ENCODE measurements at regions not wholly inside any gene's neighbourhood (a gene's known extent, or its start where the extent isn't known, plus 50 kb on each side); places are given as distances from the start of the nearest gene placed in this dataset.

DNA sequence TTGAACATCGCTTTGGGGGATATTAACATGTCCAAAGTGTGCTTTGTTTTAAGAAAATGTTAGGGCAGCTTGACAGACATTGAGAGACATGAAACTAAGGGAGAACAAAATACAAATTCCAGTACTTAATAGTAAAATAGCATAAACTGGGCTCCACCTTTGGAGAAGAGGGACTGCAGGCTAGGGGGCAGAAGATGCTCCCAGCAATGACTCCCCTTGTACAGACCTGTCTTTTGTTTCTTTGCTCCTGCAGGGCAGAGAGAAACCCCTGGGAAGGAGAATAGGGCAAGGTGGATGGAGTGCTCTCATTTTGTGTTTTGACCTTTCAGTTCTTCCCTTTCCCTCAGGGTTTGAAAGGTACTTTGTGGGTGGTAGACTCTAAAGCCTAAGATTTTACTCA is 115.6 kb upstream of the PLCB4 start:
- H2BK120ac ChIP-seq (ENCODE audit: low read depth, low read length, poor library complexity, severe bottlenecking), result no peak overlapping the region
- no peak overlapping the region for H3T11ph ChIP-seq (ENCODE audit: low read length)
- H3K79me2 ChIP-seq (ENCODE audit: insufficient read depth, low read length), result no peaks in the 10 kb centered on the region
- H3K9me3 ChIP-seq (ENCODE audit: control insufficient read depth, low read depth, low read length), result no peaks in the 10 kb centered on the region
- no peak overlapping the region for H2AK5ac ChIP-seq (ENCODE audit: insufficient read length, low read length)
- H4K91ac ChIP-seq (ENCODE audit: insufficient read length, low read depth, low read length), result no peak overlapping the region
- H2BK15ac ChIP-seq (ENCODE audit: low read depth, low read length), result no peak overlapping the region
- no peak overlapping the region for H3K9ac ChIP-seq (ENCODE audit: extremely low read depth, insufficient read length, low read length)
- H3K14ac ChIP-seq (ENCODE audit: insufficient read depth, low read length), result no peak overlapping the region
- no peak overlapping the region for H3K23ac ChIP-seq (ENCODE audit: insufficient read length, low read depth, low read length)
- H4K5ac ChIP-seq (ENCODE audit: insufficient read length, low read depth, low read length), result no peak overlapping the region
- H2BK5ac ChIP-seq (ENCODE audit: insufficient read length, low read length), result no peak overlapping the region
- no peak overlapping the region for H2AFZ ChIP-seq (ENCODE audit: low read length)
- H3K4me1 ChIP-seq (ENCODE audit: insufficient read depth, low read length), result no peaks in the 10 kb centered on the region
- TF ChIP-seq, protein P1, sequence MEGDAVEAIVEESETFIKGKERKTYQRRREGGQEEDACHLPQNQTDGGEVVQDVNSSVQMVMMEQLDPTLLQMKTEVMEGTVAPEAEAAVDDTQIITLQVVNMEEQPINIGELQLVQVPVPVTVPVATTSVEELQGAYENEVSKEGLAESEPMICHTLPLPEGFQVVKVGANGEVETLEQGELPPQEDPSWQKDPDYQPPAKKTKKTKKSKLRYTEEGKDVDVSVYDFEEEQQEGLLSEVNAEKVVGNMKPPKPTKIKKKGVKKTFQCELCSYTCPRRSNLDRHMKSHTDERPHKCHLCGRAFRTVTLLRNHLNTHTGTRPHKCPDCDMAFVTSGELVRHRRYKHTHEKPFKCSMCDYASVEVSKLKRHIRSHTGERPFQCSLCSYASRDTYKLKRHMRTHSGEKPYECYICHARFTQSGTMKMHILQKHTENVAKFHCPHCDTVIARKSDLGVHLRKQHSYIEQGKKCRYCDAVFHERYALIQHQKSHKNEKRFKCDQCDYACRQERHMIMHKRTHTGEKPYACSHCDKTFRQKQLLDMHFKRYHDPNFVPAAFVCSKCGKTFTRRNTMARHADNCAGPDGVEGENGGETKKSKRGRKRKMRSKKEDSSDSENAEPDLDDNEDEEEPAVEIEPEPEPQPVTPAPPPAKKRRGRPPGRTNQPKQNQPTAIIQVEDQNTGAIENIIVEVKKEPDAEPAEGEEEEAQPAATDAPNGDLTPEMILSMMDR (conservative IDR thresholded peaks at IDR 0.05), result peak; percentile 58
- no peak overlapping the region for H2BK20ac ChIP-seq (ENCODE audit: low read depth, low read length, poor library complexity, severe bottlenecking)
- H3K79me1 ChIP-seq (ENCODE audit: insufficient read depth, low read depth, low read length, poor library complexity, severe bottlenecking), result no peaks in the 10 kb centered on the region
- no peaks in the 10 kb centered on the region for H4K20me1 ChIP-seq (ENCODE audit: control insufficient read depth, insufficient read depth, insufficient read length)
- DNase-seq, result peak; percentile 33
- no CpG with 5 or more reads among the region's 1 CpG for WGBS (ENCODE audit: extremely low coverage, insufficient read length, low lambda C conversion rate)
- no peak overlapping the region for H2BK12ac ChIP-seq (ENCODE audit: insufficient read length, low read depth, low read length)
- H3K9me3 Mint-ChIP-seq, result no peaks in the 10 kb centered on the region
- no peaks in the 10 kb centered on the region for H3K27me3 Mint-ChIP-seq (ENCODE audit: low read depth)
- H3K4ac ChIP-seq (ENCODE audit: low read depth, low read length), result no peak overlapping the region
- H3K4me3 Mint-ChIP-seq, result no peak overlapping the region
- H3K36me3 Mint-ChIP-seq (ENCODE audit: insufficient read depth in 1 of 3, low read depth in 3 of 3), result no peaks in the 10 kb centered on the region
- no peak overlapping the region for H3K18ac ChIP-seq (ENCODE audit: insufficient read length, low read depth, low read length)
- no peaks in the 10 kb centered on the region for H3K4me1 Mint-ChIP-seq
- H3K27me3 ChIP-seq (ENCODE audit: insufficient read depth, low read length), result no peaks in the 10 kb centered on the region
- no peak overlapping the region for H4K8ac ChIP-seq (replicated peaks; ENCODE audit: insufficient read length, low read depth, low read length)
- no peak overlapping the region for H3K4me2 ChIP-seq (ENCODE audit: insufficient read depth, insufficient read length, low read length)
- H3K27ac ChIP-seq (ENCODE audit: insufficient read length, low read depth, low read length), result no peak overlapping the region
- H3K56ac ChIP-seq (ENCODE audit: insufficient read length, low read depth, low read length), result no peak overlapping the region
- no peaks in the 10 kb centered on the region for H3K23me2 ChIP-seq (ENCODE audit: insufficient read length, low read depth, low read length, poor library complexity, severe bottlenecking)
- H3K27ac Mint-ChIP-seq, result no peak overlapping the region

All from H9 (cell line).